ENCODE measurements at regions not wholly inside any gene's neighbourhood (a gene's known extent, or its start where the extent isn't known, plus 50 kb on each side); places are given as distances from the start of the nearest gene placed in this dataset.

DNA sequence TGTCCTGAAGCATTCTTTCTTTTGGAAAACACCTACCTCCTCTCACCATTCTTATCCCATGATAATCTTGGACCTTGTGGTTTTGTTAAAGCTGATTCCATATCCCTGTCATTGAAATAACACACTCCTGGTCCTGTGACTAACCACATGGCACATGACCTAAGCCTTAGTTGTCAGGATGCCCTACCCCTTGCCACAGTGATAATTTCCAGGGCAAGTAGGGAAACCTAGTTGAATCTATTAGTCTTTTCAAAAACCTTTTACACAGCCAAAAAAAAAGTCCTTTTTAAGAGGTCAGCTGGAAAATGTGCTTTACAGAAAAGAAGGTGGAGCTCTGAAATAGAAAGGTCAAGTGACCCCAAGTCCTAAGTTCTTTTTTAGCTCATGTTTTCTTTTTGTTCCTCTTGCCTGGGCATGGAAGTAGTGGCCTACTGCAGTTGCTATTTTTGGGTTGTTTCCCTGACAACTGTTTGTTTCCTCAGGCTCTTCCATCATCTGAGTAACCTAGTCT, 608.4 kb downstream of the LRFN5 start:
- Histone ChIP-seq H3K36me3 (replicated peaks) (no peaks in the 10 kb centered on the region), H3K4me3 (ENCODE audit: low read depth, low read length) (no peak overlapping the region), H3K27ac (peak overlapping the region; percentile 73), H3K27me3 (replicated peaks) (no peaks in the 10 kb centered on the region)
- TF ChIP-seq, protein P1, sequence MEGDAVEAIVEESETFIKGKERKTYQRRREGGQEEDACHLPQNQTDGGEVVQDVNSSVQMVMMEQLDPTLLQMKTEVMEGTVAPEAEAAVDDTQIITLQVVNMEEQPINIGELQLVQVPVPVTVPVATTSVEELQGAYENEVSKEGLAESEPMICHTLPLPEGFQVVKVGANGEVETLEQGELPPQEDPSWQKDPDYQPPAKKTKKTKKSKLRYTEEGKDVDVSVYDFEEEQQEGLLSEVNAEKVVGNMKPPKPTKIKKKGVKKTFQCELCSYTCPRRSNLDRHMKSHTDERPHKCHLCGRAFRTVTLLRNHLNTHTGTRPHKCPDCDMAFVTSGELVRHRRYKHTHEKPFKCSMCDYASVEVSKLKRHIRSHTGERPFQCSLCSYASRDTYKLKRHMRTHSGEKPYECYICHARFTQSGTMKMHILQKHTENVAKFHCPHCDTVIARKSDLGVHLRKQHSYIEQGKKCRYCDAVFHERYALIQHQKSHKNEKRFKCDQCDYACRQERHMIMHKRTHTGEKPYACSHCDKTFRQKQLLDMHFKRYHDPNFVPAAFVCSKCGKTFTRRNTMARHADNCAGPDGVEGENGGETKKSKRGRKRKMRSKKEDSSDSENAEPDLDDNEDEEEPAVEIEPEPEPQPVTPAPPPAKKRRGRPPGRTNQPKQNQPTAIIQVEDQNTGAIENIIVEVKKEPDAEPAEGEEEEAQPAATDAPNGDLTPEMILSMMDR (IDR thresholded peaks at IDR 0.05; ENCODE audit: low read depth, low read length, missing control alignments) = no peak
- DNase-seq = peak; percentile 77
- in situ Hi-C loops (cut with HindIII; ENCODE audit: low pct_ligation_motif_present, low sequenced_read_pairs) = no loop called here

GRCh38 chr14:42200957-42201356, 594.3 kb downstream of the LRFN5 start:
- H3K36me3 ChIP-seq (replicated peaks) = no peaks in the 10 kb centered on the region
- TF ChIP-seq, protein P1 (IDR thresholded peaks at IDR 0.05; ENCODE audit: low read depth, low read length, missing control alignments) = no peak
- H3K4me3 ChIP-seq (ENCODE audit: low read depth, low read length) = no peak overlapping the region
- no peaks in the 10 kb centered on the region for H3K27me3 ChIP-seq (replicated peaks)
- in situ Hi-C loops (cut with HindIII; ENCODE audit: low pct_ligation_motif_present, low sequenced_read_pairs) = no loop called here
- no peak overlapping the region for H3K27ac ChIP-seq
- no peak for DNase-seq

DNA sequence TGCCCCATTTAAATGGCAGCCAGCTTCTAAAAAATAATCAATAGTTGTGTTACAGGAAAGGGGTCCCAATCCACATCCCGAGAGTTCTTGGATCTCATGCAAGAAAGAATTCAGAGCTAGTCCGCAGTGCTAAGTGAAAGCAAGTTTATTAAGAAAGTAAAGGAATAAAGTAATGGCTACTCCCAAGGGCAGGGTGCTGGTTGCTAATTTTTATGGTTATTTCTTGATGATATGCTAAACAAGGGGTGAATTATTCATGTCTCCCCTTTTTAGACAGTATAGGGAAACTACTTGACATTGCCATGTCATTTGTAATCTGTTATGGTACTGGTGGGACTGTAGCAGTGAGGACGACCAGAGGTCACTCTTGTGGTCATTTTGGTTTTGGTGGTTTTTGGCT, 591.3 kb downstream of the LRFN5 start:
- in situ Hi-C loops (cut with HindIII; ENCODE audit: low pct_ligation_motif_present, low sequenced_read_pairs) = no loop called here
- TF ChIP-seq, protein P1 (IDR thresholded peaks at IDR 0.05; ENCODE audit: low read depth, low read length, missing control alignments) = no peak
- no peaks in the 10 kb centered on the region for H3K36me3 ChIP-seq (replicated peaks)

DNA sequence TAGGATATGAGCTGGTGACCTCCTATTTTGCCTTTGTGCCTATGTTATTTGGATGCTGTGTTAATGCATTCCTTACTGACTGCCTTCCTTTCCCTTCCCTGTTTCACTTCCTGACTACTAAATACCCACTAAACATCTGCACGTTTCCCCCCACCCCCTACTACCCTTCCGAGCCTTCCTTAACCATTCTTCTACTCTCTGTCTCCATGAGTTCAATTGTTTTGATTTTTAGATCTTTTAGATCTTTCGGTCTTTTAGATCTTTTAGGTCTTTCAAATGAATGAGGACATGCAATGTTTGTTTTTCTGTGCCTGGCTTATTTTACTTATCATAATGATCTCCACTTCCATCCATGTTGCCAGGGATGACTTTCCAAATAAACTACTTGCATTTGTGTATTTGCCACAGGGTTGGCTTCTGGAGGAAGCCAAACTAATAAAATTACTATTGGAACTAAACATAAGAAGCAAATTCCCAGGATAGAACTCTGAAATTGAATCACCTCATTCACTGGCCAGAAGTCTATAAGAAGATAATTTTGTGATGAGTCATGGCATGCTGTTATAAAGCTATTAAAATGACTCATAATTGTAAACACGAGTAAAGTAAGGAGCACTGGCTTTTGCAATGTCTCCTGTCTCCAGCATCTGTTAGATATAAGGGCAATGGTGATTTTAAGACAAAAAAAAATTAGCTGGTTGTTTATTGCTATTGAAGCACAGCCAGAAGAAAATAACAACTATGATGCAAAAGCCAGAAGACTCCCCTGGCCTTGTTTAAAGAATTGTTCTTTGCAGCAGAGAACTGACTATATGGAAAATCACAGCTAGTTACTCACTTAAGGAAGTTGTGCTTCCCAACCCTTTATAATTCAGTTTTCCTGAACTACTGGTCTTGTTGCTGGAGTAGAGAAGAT, 586.3 kb downstream of the LRFN5 start:
- H3K36me3 ChIP-seq (replicated peaks) = no peaks in the 10 kb centered on the region
- no peaks in the 10 kb centered on the region for H3K27me3 ChIP-seq (replicated peaks)
- H3K27ac ChIP-seq = peak overlapping the region; percentile 75
- in situ Hi-C loops (cut with HindIII; ENCODE audit: low pct_ligation_motif_present, low sequenced_read_pairs) = no loop called here
- peak; percentile 60 for DNase-seq
- TF ChIP-seq, protein P1 (IDR thresholded peaks at IDR 0.05; ENCODE audit: low read depth, low read length, missing control alignments) = no peak
- peak overlapping the region; percentile 2 for H3K4me3 ChIP-seq (ENCODE audit: low read depth, low read length)

More for the DNA sequence above, 591.3 kb downstream of the LRFN5 start:
- Histone ChIP-seq H3K4me3 (ENCODE audit: low read depth, low read length) (no peak overlapping the region), H3K27me3 (replicated peaks) (no peaks in the 10 kb centered on the region), H3K27ac (no peak overlapping the region)
- no peak for DNase-seq

DNA sequence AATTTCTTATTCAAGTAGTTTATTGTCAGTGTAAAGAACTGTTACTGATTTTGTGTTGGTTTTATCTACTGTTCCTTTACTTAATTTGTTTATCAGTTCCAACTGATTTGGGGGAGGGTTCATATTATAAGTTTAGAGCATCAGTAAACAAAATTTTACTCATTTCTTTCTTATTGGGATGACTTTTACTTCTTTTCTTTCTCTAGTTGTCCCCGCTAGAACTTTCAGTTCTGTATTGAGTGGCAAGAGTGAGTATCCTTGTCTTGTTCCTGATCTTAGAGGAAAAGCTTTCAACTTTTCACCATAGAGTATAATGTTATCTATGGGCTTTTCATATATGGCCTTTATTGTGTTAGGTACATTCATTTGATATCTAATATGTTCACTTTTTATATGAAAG, 584.1 kb downstream of the LRFN5 start:
- H3K36me3 ChIP-seq (replicated peaks) = no peaks in the 10 kb centered on the region
- in situ Hi-C loops (cut with HindIII; ENCODE audit: low pct_ligation_motif_present, low sequenced_read_pairs) = no loop called here
- H3K4me3 ChIP-seq (ENCODE audit: low read depth, low read length) = no peak overlapping the region
- no peak for DNase-seq
- TF ChIP-seq, protein P1 (IDR thresholded peaks at IDR 0.05; ENCODE audit: low read depth, low read length, missing control alignments) = no peak
- H3K27ac ChIP-seq = no peak overlapping the region
- no peaks in the 10 kb centered on the region for H3K27me3 ChIP-seq (replicated peaks)
